GM19043 (cell line): ENCODE measurements at regions not wholly inside any gene's neighbourhood (a gene's known extent, or its start where the extent isn't known, plus 50 kb on each side); places are given as distances from the start of the nearest gene placed in this dataset.
"Not testable (repeated sequence)": the region's sequence is repeated elsewhere in the genome, so short reads cannot be mapped to it uniquely, and the experiment has no call there.

Source experiments
- ATAC-seq: cut with Tn5 transposase; IDR thresholded peaks from one replicate; pipeline ENCODE4 v1.9.1; 2021; ENCODE audit warnings: low read depth; ENCODE audit not compliant: unreplicated experiment

DNA sequence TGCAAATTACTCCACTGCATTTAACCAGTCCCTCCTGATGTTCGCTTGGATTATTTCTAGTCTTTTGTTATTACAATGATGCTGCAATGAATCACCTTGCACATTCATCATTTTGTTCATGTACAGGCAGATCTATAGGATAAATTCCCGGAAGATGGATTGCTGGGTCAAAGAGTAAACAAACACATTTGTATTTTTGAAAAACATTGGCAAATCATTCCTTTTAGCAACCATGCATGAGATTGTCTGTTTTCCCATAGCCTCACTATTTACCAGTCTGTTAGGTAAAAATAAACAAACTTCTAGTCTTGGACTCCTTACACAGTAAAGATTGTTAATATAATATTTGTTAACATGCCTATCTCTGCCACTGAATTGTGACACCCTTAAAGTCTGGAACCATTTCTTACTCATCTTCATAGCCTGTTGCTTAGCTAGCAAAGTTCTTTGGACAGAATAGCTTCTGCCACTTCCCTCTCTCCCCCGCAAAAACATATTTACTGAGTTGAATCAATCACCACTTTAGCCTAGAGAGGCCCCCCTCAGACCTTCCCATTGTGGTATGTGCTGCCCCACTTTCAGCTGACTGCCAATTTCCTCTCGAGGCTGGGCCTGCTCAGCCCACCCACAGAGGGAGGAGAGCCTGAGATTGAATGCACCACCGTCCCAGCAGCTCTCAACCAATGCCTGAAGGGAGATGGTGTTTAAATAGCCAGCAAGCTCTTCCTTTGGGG, 108.4 kb upstream of the ATXN3L start:
- ATAC-seq = no peak

DNA sequence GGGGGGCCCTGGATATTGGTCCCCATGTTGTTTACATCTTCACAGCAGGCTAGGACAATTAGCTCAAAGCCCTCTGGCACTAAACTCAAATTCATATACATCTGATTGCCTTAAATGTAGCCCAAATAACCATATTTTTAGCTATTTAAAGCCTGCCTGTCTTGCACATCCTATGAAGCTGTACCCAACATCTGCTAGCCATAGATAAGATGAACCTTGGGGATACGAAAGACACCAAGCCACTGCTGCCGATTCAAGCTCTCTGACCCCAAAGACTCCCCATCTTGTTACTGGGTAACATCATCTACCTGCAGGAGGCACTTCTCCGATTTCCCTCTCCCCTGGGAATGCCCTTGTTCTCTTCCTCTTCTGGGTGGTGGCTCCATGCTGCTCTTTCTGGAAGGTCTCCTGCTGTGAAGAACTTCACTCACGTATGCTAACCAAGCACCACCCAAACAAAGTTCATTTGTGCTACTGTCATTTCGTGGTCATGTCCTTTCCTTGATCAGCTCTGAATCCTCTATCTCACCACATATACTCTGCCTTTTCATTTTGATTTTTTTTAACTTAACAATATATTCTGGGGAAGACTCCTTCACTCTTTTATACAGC, 107.7 kb upstream of the ATXN3L start:
- no peak for ATAC-seq

DNA sequence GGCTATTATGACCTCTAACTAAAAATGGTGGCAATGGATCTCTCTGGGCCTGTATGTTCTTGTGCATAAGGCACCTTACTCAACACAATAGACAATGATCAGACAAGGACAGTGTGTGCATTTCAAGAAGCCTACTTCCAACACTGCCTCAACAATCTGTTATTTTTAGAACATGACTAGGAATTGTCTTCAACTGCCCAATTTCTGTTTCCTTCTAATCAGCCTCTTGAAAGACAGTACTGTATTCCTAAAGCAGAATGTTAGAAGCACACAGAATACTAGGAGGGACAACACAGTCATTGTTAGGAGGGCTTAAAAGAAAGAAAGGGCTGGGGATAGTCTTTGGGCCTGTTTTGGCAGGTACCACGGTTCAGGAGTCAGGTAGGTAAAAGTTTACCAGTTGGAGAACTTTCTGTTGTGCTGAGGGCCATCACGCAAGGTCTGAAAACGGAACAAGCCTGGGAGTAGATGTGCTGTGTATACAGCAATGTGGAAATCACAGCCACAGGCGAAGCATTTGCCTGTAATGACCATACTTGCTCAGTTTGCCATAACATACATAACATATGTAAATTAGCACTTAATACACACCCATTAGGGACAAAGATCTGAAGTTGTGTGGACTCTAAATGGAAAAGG, 100.8 kb upstream of the ATXN3L start:
- ATAC-seq = no peak

DNA sequence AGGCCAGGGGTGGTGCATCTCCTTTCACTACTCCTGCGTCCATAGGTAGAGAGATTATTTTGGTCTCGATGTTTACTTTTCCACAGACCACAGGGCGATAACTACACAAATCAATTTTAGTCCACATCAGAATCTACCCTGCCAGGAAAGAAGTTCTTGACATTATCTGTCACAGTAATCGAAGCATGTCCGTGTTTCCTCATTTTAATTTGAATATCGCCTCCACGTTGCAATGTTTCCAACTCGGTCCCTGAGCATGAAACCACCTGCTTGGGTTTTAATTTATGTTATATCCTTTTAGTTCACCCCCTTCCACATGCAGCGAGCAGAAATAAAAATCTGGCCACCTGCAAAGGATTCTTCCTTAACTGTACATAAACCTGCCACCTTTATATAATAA, 100.1 kb upstream of the ATXN3L start:
- ATAC-seq = no peak

DNA sequence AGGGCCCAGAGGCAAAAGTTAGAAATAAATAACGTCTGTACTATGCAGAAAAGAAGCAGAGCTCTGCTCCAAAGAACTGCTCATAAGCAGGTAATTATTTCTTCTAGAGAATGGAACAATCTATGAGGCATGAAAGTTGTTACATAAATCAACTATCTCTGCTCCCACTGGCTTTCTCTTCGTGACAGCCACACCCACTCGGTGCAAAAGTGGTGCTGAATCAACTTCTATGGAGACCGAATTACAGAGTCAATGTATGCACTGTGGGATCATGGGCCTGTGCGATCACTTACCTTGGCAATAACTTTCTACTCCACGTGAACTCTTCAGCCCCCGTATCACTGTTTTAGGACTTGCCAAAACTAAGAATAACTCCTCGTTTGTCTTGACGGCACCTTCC, 99.4 kb upstream of the ATXN3L start:
- ATAC-seq = no peak

DNA sequence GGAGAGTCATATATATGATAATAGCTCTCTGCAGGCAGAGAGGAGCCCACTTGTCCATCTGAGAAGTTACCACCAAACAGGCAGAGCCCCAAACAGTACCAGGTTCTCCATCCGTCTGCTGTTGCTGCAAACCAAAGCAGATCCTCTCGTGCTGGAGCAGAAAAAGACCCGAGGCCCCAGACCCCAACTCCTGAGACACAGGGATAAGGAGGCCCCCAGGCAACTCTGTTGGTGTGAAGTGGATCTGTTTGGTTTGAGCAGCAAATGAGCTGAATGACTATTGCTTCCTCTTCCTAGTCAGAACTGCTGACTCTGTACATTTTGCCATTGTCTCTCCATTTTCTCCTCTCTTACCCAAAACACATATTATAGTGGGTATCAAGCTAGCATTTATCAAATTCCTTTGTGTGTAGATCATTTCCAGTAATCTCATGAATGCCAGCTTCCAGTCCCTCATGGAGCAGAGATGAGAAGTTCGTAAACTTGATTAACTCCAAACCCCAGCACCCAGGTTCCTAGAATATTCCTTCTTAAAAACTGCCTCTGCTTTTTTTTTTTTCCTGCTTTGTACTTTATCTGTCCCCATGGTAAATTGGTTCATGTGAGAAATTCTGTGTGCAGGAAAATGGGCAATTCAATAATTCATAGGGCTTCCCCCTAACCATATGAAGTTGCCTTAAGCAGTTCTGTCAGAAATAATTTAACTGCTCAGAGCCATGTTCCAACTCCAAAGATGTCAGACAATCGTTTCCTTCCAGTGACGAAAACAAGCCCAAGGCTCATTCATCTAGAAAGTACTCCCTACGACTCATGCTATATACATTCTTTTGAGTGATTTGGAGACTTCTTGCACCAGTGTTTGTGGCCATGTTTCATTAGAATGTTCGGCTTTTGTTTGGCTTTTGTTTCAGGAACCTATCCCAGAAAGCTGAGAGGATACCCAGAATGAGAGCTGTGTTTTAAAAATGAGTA, 98.6 kb upstream of the ATXN3L start:
- ATAC-seq = no peak

DNA sequence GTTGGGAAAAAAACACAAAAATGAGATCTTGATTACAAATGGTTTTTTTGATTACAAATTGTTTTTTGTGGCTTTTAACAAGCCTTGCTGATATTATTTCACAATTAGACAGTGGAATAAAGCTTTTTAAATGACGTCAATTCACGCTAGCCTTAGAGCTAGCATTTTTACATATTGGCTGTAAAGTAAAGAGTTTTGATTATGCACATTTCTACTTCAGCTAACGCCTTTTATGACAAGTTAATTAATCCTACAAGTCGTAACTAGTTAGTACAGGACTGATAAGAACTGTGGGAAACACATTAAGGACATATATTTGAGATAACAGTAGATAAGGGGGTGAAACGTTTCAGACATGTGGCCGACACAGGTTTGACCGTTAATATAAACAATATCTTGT, 95.7 kb upstream of the ATXN3L start:
- no peak for ATAC-seq

DNA sequence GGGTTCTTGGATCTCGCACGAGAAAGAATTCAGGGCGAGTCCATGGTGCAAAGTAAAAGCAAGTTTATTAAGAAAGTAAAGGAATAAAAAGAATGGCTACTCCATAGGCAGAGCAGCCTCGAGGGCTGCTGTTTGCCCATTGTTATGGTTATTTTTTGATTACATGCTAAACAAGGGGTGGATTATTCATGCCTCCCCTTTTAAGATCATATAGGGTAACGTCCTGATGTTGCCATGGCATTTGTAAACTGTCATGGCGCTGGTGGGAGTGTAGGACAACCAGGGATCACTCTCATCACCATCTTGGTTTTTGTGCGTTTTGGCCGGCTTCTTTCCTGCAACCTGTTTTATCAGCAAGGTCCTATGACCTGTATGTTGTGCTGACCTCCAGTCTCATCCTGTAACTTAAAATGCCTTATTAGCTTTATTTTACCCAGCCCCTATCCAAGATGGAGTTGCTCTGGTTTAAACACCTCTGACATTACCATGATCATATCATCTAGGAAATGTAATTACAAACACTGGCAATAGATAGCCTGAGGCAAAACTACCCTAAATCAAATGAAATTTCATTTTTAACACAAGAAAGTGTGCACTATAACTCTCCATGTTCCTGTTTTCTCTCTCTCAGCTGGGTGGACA, 94.3 kb upstream of the ATXN3L start:
- no peak for ATAC-seq

DNA sequence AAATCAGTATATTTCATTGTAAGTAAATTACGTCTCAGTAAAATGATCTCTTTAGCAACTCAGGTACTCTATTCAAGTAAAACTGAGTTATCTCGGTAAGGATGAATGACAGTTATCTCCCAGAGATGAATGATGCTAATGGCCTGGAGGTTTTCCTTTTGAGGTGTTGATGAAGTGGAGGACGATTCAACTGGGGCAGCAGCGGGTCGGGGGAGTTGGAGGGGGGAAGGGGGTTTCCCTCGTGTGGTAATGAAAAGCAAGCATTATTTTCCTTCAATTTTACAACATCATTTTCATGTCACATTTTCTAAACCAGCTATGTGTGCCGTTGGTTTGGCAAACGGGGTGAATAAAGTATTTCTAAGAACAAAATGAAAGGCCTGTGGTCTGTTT, 92.4 kb upstream of the ATXN3L start:
- ATAC-seq = no peak

DNA sequence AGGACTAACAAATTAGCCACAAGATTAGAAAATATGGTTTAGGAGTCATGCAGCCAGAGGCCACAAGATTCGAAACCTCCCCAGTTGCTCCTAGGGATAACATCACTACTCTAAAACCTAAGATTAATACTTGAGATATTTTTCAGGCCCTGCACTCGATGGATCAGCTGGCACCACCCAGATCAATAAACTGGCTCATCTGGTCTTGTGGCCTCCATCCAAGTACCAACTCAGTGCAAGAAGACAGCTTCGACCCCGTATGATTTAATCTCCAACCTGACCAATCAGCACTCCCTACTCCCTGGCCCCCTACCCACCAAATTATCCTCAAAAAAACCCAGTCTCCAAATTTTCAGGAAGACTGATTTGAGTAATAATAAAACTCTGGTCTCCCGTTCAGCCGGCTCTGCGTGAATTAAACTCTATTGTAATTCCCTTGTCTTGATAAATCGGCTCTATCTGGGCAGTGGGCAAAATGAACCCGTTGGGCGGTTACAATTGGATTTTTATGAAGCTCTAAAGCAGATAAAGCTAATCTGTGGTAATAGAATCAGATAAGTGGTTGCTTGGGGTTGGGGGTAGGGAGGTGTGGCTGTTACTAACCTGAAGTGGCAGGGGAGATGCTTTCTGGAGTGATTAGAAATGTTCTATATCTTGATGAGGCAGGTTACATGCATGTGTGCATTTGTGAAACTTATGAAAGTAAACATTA, 91.8 kb upstream of the ATXN3L start:
- ATAC-seq = no peak

DNA sequence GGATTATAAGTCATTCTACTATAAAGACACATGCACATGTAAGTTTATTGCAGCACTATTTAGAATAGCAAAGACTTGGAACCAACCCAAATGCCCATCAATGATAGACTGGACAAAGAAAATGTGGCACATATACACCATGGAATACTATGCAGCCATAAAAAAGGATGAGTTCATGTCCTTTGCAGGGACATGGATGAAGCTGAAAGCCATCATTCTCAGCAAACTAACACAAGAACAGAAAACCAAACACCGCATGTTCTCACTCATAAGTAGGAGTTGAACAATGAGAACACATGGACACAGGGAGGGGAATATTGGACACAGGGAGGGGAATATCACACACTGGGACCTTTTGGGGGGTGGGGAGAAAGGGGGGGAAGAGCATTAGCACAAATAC, 88.7 kb upstream of the ATXN3L start:
- ATAC-seq = not testable (repeated sequence)

DNA sequence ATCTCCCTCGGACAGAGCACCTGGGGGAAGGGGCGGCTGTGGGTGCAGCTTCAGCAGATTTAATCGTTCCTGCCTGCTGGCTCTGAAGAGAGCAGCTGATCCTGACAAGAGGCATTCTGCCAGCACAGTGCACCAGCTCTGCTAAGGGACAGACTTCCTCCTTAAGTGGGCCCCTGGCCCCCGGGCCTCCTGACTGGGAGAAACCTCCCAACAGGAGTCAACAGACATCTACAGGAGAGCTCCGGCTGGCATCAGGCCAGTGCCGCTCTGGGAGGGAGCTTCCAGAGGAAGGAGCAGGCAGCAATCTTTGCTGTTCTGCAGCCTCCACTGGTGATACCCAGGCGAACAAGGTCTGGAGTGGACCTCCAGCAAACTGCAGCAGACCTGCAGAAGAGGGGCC, 84.9 kb upstream of the ATXN3L start:
- ATAC-seq = not testable (repeated sequence)

DNA sequence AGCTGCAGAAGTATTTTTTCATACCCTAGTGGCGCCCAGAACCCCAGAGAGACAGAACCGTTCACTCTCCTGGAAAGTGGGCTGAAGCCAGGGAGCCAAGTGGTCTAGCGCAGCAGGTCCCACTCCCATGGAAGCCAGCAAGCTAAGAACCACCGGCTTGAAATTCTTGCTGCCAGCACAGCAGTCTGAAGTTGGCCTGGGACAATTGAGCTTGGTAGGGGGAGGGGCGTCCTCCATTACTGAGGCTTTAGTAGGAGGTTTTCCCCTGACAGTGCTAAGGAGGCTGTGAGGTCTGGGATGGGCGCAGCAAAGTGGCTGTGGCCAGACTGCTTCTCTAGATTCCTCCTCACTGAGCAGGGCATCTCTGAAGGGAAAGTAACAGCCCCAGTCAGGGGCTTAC, 84.5 kb upstream of the ATXN3L start:
- no peak for ATAC-seq

DNA sequence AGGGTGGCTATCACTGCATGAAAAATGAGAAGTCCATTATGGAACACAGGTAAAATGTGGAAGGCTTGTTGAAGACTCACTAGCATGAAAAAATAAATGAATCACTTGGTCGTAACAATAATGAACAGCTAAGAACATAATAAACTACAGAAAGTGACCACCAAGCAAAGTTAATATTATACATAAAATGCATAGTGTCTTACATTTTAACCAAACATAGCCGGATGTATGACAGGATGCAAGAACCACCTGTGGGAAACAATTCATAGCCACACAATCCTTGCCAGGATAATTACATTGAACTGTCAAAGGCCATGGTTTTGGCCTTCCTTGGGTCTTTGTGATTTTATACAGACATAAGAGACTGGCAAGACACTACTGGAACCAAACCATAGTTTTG, 81.9 kb upstream of the ATXN3L start:
- peak; percentile 59 for ATAC-seq

DNA sequence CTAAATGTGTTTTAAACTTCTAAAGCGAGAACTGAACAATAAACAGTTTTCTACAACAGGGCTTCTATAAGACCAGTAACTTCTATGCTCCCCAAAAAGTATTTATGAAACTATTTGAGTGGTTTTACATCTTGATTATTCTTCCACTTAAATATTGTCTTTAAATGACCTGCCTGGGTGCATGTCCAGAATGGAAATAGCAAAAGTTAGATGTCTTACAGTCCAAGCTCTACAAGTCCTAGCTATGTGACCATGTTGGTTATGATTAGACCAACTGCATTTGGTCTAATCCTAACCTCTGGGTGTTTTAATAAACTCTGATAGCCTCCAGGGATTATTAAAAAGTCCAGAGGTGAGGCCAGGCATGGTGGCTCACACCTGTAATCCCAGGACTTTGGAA, 79.0 kb upstream of the ATXN3L start:
- no peak for ATAC-seq

DNA sequence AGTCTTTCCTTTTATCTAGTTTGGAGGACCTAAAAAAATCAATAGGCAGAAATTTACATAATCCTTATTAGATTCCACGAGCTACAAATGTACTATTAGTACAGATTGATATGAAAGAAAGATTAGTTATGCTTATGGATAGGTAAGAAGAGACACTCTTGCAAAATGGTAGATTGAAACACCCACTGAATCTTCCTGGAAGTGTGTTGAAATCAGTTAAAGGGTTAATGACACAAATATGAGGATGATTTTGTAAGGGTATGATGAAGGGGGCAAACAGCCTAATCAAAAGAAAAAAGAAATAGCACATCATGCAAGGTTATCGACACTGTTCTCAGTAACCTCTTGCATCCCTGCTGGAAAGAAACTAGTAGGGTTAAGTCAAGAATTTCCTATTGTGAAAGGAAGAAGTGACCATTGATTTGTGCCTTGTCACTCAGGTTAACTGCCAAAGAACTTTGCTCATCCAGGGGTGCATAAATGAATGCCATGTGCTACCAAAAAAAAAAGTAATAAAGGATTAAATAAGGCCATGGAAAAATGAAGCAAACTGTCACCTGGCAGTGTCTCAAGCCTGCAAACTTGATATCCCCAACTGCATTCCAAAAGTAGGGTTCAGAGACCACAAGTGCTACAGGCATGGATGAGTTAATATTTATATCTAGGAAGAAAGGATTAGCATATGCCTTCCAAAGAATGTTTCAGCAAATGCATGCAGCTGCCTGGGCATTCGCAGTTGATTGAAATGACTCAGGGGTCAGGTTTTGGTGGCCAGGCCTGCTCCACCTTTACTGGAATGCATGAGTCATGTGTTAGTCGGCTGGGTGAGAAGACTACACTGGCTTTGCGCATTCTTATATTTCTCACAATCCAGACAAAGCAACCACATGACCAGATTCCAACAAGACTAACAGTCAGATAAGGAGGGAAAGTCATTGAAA, 78.3 kb upstream of the ATXN3L start:
- no peak for ATAC-seq

DNA sequence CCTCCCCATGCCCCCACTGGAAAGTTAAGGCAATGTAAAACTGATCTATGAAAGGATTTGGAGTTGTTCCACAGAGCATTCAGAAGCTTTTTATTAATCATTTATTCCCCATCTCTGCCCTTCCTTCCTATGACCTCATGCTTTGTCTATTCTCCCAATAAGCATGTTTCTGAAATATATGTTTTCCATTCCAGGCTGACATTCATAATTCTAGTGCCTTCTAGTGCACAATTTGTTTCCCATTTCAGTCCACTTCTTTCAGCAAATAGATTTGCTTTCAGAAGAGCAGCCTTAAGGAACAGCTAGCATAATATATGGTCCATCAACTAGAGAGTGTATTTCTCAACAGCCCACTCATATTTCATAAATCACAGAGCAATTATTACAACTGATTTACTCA, 77.1 kb upstream of the ATXN3L start:
- no peak for ATAC-seq

DNA sequence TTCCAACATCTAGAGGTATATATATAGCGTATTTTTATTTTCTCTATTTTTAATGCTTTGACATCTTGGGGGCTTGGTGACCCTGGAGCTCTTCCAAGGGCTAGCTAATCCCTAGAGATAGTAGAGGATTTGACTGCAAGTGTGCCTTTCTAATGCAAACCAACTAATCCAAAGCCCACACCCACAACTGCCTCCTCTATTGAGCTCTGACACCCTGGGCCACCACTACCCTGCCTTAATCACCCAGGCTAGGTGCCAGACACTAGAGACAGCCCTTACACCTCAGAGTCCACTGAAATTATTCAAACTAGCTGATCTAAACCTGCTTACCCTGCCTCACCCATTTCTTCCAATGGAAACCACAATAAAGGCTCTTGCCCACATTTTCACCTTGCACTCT, 69.6 kb upstream of the ATXN3L start:
- ATAC-seq = no peak
